Left lung (tissue), 4 donors: ENCODE measurements at regions not wholly inside any gene's neighbourhood (a gene's known extent, or its start where the extent isn't known, plus 50 kb on each side); places are given as distances from the start of the nearest gene placed in this dataset.
"Not testable (repeated sequence)": the region's sequence is repeated elsewhere in the genome, so short reads cannot be mapped to it uniquely, and the experiment has no call there.

Source experiments
- ATAC-seq: fragments of 200-7000 bp; cut with Tn5 transposase; one replicate; pipeline ENCODE4 v1.9.1; 2020; ENCODE audit warnings: moderate library complexity
- DNase-seq, 4 donors: peaks; one replicate each; pipeline ENCODE4 v3.0.0-alpha.2; 2013 to 2020
- H3K27ac ChIP-seq, 2 donors: fragments of 200-600 bp; sonication (generic) in 1 of 2; one replicate each; pipeline versions ENCODE4 v1.5.0 to v1.8.0; 2020 to 2021
- H3K27me3 ChIP-seq, 2 donors: fragments of 200-600 bp; sonication (generic) in 1 of 2; one replicate each; pipeline versions ENCODE4 v1.5.0 to v1.8.0; 2020 to 2021
- H3K36me3 ChIP-seq, 2 donors: fragments of 200-600 bp; sonication (generic) in 1 of 2; one replicate each; pipeline versions ENCODE4 v1.5.0 to v1.8.0; 2020 to 2021
- H3K4me1 ChIP-seq, 2 donors: fragments of 200-600 bp; one replicate each; pipeline ENCODE4 v1.8.0; 2021
- H3K4me3 ChIP-seq, 2 donors: fragments of 200-600 bp; sonication (generic) in 1 of 2; one replicate each; pipeline versions ENCODE4 v1.5.0 to v1.8.0; 2020 to 2021; ENCODE audit warnings: mild to moderate bottlenecking in 1 of 2
- H3K9me3 ChIP-seq, 2 donors: fragments of 200-600 bp; sonication (generic) in 1 of 2; one replicate each; pipeline versions ENCODE4 v1.5.0 to v1.8.0; 2020 to 2021
- intact Hi-C, 2 donors: fragments of 100-400 bp; cut with DNase I; formaldehyde crosslinking; loops; one replicate each; pipeline versions ENCODE4 v1.11.2 to v1.14.2; 2022
- TF ChIP-seq, protein P1 (sequence below), 2 donors: fragments of 200-600 bp; sonication (generic) in 1 of 2; IDR thresholded peaks; one replicate each; pipeline versions ENCODE4 v1.5.0 to v1.8.0; 2021; ENCODE audit warnings: antibody characterized with exemption in 2 of 2
- donor health status: DM: no; HTN: yes; CAD: no.
- donor health status: DM: no; HTN: no; CAD: no.

- no peak overlapping the region for H3K4me3 ChIP-seq
Observed at GRCh38 chr10:33478675-33479125, 144.2 kb upstream of the NRP1 start.

DNA sequence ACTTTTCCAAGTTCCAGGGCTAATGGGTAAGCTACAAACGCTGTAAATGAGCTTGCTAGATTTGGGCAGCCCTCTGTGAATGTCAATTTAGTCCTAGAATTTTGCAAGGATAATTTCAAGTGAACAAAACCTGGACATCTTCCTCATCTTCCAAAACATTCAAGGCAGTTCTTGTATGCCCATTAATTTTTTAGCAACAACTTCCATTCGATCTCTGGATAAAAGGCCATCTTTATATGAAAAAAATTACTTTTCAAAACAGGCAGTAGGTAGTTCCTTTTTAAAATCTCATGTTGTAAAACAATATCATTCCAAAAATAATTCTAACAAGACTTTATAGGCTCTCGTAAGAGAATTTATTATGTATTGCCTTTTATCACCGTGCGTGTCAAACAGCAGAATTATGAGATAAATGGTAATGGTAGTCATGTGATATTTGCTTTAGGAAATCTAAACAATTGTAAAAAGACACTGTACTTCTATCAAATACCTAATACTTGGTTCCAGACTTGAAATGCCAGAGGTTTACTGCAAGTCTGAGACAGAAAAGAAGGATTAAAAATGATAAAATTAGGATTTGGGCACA, 143.7 kb upstream of the NRP1 start:
- no peak for DNase-seq
- Histone ChIP-seq H3K27me3 (no peaks in the 10 kb centered on the region), H3K9me3 (no peaks in the 10 kb centered on the region), H3K4me3 (no peak overlapping the region), H3K27ac (no peak overlapping the region), H3K4me1 (no peaks in the 10 kb centered on the region), H3K36me3 (no peaks in the 10 kb centered on the region)
- no peak for ATAC-seq
- intact Hi-C loops = no loop called here
- TF ChIP-seq, protein P1, sequence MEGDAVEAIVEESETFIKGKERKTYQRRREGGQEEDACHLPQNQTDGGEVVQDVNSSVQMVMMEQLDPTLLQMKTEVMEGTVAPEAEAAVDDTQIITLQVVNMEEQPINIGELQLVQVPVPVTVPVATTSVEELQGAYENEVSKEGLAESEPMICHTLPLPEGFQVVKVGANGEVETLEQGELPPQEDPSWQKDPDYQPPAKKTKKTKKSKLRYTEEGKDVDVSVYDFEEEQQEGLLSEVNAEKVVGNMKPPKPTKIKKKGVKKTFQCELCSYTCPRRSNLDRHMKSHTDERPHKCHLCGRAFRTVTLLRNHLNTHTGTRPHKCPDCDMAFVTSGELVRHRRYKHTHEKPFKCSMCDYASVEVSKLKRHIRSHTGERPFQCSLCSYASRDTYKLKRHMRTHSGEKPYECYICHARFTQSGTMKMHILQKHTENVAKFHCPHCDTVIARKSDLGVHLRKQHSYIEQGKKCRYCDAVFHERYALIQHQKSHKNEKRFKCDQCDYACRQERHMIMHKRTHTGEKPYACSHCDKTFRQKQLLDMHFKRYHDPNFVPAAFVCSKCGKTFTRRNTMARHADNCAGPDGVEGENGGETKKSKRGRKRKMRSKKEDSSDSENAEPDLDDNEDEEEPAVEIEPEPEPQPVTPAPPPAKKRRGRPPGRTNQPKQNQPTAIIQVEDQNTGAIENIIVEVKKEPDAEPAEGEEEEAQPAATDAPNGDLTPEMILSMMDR (IDR thresholded peaks at IDR 0.05) = no peak

More at GRCh38 chr10:33478675-33479125, 144.2 kb upstream of the NRP1 start:
- Histone ChIP-seq H3K9me3 (no peaks in the 10 kb centered on the region), H3K27ac (no peak overlapping the region), H3K27me3 (no peaks in the 10 kb centered on the region), H3K36me3 (no peaks in the 10 kb centered on the region), H3K4me1 (no peaks in the 10 kb centered on the region)
- TF ChIP-seq, protein P1 (IDR thresholded peaks at IDR 0.05) = no peak
- DNase-seq (no peak), ATAC-seq (no peak)
- intact Hi-C loops = no loop called here

DNA sequence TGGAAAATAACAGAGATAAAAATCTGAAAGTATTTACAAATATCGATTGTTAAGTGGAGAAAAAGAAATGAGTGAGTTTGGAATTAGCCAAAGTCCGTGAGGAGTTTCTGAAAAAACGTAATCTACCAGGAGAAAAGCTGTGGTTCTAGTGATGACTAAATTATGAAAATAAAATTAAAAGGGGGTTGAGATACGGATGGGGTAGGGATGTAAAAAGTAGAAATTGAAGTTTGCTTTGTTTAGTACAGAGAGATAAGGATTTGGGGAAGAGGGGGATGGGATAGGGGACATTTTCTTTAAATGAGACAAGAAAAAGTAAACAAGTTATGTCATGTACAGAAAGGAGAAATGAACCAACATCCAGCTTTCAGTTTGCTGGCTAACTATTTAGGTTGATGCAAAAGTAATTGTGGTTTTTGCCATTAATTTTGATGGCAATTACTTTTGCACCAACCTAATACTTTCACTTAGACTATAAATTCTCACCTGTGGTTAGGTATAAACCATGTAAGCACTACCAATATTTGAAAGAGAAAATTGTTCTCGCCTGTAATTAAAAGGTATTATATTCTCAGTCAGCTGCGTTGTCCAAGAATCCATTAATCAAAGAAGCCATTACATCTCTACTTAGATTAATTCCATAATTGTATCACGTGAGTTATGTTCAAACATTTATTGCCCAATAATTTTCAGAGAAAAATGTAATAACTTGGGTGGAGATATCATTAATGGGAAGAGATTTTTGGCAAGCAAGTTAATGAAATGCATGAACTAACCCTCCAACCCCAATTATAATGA, 143.0 kb upstream of the NRP1 start:
- Histone ChIP-seq H3K4me1 (no peaks in the 10 kb centered on the region), H3K36me3 (no peaks in the 10 kb centered on the region), H3K4me3 (no peak overlapping the region), H3K27ac (no peak overlapping the region), H3K9me3 (no peaks in the 10 kb centered on the region), H3K27me3 (no peaks in the 10 kb centered on the region)
- DNase-seq = no peak
- intact Hi-C loops = no loop called here
- TF ChIP-seq, protein P1 (IDR thresholded peaks at IDR 0.05) = no peak
- ATAC-seq = no peak

- no peak for ATAC-seq
- Histone ChIP-seq H3K27me3 (no peaks in the 10 kb centered on the region), H3K4me1 (no peaks in the 10 kb centered on the region), H3K9me3 (no peaks in the 10 kb centered on the region), H3K27ac (no peak overlapping the region), H3K36me3 (no peaks in the 10 kb centered on the region), H3K4me3 (no peak overlapping the region)
- TF ChIP-seq, protein P1 (IDR thresholded peaks at IDR 0.05) = no peak
- intact Hi-C loops = no loop called here
- no peak for DNase-seq
Observed at GRCh38 chr10:33476757-33477273, 142.3 kb upstream of the NRP1 start.

- ATAC-seq (no peak), DNase-seq (no peak)
- TF ChIP-seq, protein P1 (IDR thresholded peaks at IDR 0.05) = no peak
- intact Hi-C loops = no loop called here
- Histone ChIP-seq H3K36me3 (no peaks in the 10 kb centered on the region), H3K9me3 (no peaks in the 10 kb centered on the region), H3K4me3 (no peak overlapping the region), H3K4me1 (no peaks in the 10 kb centered on the region), H3K27me3 (no peaks in the 10 kb centered on the region), H3K27ac (no peak overlapping the region)
Observed at GRCh38 chr10:33473688-33474087, 139.2 kb upstream of the NRP1 start.

- H3K27ac ChIP-seq, H3K4me1 ChIP-seq, H3K4me3 ChIP-seq, H3K27me3 ChIP-seq, H3K9me3 ChIP-seq, DNase-seq, H3K36me3 ChIP-seq, intact Hi-C loops, ATAC-seq: not testable (repeated sequence)
Observed at GRCh38 chr10:33468006-33468405, 133.5 kb upstream of the NRP1 start.
